Non-pigmented ciliary epithelial cell (primary cell): ENCODE measurements at regions not wholly inside any gene's neighbourhood (a gene's known extent, or its start where the extent isn't known, plus 50 kb on each side); places are given as distances from the start of the nearest gene placed in this dataset.

ENCODE experiments used
- DNase-seq: peaks from one replicate; pipeline ENCODE4 v3.0.0-alpha.2; 2010; ENCODE audit warnings: low read depth

DNA sequence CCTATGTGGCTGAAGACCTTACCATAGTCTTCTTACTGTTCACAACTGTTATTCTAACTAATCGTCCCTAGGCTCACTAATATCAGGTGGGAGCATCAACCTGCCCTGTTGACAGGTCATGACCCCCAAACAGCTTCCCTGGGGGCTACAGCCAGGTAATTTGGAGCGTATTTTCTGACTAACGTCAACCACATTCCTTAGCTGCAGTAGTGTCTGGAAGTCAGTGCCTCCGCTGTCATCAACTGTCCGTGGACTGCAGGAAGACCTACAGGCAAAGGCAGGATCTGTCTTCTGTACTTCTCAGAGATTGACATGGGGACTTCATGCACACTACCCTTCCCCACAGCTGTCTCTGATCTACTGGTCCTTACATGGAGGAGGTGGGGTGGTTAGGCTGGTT, 456.9 kb downstream of the BCL11A start:
- DNase-seq, result no peak

DNA sequence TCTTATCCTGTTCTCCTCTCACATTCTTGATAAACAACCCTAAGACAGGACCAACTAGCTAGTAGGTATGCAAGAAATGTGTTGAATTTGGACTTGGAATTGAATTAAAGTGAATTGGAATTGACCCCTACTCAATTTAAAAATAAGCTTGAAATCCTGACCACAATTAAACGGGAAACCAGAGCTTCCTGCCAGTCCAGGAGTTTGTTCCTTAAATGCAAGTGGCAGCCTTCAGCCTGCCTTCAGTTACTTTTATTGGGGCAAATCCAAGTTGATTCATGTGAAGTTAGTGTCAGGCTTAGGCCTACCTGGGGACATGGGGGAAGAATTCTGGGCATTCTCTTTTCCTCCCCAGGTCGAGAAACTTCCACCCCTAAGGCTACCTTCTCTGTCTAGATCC, 457.6 kb downstream of the BCL11A start:
- no peak for DNase-seq

DNA sequence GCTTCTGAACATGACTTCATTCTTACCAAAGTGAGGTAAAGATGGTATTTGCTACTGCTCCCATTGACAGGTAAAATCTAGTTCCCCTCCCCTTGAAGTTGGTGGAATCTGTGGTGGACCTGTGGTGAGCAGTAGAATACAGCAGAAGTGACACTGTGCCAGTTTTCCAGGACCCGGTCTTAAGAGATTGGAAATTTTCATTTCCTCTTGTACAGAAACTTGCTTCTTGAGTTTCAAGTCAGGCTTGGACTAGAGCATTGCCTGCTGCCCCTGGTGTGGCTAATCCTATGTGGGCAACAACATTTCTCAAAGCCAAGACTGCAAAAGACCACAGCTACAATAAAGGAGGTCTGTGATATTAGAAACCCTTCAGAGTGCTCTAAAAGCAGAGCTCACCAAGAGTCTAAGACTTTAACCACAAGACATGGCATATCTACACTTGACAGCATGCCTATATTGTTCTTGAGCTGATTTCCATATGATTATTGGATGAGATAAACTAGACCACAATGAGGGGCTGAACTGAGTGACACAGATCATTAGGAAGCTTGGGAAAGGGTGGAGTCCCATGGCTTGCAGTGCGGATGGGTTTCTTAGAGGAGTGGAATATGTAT, 458.1 kb downstream of the BCL11A start:
- DNase-seq, result no peak

DNA sequence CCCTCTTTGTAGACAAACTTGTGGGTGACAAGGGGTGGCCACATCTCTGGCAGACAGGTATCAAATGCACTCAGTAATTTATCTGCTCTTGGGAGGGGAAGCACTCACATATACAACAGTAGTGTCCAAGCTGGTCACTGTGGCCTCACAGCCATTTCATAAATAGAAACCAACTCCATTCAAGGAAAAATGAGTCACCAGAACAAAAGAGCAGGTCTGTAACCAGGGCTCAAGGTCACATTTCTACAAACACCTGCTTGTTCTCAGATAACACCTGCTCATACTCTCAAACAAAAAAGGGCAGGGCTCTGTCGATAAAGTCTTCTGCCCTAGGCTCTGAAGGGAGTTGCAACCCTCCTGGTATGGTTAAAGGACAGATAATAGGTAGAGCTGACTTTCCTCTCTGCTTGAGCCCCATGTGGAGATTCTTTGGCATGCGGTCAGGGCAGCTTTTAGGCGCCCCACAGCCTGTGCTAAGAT, 459.0 kb downstream of the BCL11A start:
- DNase-seq, result no peak

DNA sequence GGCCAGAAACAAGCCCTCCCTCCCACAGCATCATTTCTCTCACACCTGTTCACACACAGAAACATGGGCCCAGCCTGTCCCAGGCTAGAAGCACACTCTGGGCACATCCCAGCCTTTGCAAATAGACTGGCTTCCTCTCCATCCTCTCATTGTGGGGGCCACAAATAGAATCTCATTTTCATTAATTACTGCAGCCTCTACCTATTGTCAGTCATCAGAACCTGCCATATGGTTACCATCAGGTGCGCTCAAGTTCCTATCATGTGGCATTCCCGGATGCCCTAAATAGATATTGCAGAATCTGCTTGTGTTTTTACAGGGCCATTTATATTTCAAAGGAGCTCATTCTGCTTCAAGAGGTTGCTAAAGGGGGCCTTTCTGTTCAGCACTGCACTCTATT, 460.7 kb downstream of the BCL11A start:
- no peak for DNase-seq

DNA sequence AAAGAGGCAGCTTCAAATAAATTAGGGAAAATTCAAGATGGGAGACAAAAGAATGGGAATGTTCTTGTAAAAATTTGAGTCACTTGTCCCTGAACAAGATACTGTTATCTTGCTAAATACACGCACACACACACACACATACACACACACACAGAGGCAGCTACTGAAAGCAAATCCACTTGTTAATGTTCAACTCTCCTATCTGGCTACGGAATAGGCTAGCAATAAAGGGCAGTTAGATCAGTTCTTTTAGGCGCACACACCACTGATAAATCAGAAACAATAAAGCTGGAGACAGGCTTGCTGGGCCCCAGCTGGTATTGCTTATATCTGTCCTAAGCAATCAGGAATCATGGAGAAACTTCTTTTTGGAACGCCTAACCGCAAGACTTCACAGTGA, 461.6 kb downstream of the BCL11A start:
- DNase-seq, result no peak

DNA sequence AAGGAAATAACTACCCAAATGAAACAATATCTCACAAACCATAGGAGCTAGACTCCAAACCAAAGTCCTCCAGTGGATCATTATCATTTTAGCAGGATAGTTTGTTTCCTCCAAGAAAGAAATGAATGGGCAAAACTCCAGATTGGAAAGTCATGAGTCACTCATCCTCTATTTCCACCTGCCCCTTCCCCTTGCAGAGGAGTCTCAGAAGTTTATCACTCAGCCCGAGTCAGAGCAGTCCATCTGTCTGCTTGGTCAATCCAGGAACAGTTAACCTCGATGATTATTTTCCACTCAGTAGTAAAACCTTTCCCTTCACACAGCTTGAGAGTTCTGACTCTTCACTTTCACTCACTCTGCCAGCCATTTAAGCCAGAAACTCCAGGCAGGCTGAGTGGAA, 462.2 kb downstream of the BCL11A start:
- no peak for DNase-seq

DNA sequence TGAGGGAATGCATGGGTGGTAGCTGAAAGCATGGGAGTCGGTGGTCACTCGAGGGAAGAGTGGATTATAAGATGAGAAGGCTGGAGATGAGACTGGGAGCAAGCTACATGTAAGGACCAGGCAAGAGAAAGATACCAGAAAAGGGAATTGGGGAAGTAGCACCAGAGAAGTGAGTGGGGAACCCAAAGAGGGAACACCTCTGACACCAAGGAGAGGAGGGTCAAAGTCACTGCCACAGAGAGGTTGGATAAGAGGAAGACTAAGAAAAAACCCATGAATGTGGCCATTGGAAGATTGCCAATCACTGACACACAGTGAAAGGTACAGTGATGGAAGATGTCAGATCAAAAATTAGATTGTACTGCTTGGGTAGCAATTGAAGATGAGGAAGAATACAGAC, 473.9 kb downstream of the BCL11A start:
- DNase-seq, result no peak

DNA sequence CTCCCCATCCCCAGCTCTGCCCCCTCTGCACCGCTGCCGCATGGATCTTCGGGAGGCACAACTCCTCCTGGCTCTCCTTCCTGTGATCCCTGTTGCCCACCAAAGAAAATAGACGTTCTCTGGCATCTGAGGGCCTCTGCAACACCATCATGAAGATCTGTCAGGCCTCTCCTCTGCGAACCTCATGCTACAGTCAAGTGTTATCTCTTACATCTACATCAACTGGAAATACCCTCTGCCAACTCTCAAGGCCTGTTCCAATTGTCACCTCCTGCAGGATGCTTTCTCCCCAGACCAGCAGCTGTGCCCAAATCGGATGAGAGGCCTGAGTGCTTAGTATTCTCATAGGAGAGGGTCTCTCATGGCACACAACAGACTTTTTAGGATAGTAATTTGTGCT, 478.4 kb downstream of the BCL11A start:
- DNase-seq, result no peak

DNA sequence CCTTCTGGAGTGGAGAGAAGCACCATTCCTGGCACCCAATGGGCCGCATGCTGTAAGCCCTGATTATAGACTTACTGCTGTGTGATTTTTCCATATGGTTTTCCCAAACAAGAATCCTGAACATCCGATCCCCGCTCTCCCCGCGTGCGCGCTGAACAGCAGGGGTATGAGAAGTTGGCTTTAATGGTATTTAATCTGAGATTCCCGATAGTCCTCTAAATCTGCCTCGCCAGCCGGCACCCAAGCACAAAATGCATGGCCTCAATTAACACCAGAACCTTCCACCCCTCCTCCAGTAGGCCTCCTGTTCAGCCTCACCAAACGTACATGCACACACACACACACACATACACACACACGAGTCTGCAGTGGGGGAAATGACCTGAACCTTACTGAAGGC, 480.3 kb downstream of the BCL11A start:
- no peak for DNase-seq

DNA sequence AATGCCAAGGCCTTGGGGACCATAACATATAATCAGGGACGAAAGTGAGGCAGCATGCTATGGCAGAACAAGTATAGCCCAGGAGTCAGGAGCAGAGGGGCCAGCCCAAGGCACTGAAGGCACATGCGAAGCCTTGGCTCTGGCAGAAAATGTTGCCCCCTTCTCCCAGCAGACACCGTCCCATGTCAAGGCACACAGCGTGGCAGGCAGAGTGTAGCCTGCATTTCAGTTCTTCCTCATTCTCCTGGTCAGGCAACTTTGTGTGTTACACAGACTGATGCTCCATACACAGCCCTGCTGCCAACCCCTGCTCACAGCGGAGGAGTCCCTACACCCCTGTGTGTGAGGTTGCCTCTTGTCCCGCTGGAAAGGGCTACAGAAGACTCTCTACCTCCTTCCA, 480.8 kb downstream of the BCL11A start:
- no peak for DNase-seq

DNA sequence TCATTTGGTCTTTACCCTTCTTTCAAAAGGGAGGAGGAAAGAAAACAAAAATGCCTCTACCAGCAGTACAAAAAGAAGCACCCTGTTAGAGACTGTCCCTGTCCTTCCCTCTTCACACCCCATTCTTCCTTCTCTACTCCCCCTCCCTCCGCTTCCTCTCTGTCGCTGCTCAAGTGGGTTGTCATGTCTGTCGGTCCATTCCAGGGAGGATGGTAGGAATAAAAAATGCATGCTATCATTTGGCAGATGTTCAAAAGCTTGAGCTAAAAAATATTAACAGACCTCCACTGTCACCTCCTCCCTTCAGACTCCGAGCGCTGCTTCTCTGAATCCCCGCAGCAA, 482.0 kb downstream of the BCL11A start:
- DNase-seq, result no peak

DNA sequence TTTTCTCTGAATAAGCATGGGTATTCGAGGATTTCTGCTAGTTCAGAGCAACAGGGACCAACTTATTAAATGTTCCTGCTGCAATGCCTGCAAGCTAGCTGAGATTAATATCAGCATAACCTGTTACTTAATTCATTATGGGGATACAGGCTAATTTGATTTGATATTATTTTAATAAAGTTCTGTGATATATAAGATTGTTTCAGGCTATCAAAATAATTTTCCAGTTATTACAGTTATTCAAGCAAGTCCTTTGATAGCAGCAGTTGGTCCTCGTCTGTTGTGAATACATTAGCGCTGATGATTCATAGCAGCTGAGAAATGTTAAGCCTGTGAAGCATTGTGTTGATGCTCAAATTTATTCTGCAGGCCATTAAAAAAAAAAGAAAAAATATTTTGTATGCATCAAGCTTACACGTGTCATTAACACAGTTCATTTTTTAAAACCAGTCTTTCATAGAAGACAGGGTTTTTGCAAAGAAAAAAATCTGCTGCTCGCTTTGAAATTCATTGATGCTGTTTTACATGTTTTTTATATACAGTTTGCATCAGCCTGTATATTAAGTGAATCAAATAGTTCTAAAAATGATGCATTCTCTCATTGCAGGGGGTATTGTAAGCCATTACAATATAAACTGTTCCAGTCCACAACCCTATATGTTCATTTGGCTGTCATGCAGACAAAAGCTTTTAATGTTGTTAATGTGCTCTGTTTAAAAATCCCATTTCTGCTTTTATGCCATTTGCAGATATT, 482.5 kb downstream of the BCL11A start:
- no peak for DNase-seq

DNA sequence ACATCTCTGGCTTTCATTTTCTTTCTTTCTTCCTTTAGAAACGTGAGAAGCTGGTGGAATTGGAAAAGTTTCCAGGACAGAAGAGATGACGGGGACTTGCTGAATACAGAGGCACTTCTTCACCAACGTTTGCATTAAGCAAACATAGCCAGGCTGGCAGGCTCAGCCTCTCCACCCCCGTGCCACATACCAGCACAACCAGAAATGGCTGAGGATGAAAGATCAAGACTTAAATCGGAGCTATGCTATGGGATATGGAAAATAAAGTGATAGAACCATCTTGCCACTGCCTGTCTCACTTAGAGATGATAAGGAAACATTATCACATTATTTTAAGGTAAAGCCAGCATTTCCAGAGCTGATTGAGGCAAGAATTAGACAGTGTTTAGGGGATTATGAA, 483.3 kb downstream of the BCL11A start:
- no peak for DNase-seq

DNA sequence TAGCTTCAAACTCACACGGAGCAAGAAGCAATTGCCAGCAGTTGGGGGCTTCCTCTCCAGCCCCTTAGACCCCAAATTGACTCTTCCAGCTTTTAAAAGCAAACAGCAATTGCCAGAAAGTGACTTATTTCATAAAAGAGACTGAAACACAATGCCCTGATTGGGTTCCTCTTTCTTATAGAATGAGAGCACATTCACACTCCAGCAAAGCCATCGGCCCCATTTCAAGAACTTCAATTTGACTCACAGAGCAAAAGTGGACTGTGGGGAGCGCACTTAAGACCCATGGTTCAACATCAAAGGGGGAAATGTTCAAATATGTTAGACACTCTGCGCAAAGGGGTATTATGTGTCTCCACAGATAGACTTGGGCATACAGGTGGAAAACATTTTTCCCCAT, 484.7 kb downstream of the BCL11A start:
- DNase-seq, result no peak

DNA sequence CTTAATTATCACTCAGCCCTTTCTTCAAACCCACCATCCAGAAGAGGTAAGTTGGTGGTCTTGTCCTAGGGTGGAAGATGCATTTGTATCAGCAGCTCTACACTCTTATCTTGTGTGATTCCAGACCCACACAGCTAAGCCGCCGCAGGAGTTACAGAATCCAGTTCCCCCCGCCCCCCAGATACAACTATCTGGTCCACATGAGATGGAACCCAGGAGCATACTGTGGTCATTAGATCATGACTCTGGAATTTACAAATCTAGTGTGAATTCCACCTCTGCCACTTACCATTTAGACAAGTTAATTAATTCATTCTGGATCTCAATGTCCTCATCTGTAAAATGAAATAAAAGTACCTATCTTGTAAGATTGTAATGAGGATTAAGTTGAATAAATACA, 486.4 kb downstream of the BCL11A start:
- DNase-seq, result no peak

DNA sequence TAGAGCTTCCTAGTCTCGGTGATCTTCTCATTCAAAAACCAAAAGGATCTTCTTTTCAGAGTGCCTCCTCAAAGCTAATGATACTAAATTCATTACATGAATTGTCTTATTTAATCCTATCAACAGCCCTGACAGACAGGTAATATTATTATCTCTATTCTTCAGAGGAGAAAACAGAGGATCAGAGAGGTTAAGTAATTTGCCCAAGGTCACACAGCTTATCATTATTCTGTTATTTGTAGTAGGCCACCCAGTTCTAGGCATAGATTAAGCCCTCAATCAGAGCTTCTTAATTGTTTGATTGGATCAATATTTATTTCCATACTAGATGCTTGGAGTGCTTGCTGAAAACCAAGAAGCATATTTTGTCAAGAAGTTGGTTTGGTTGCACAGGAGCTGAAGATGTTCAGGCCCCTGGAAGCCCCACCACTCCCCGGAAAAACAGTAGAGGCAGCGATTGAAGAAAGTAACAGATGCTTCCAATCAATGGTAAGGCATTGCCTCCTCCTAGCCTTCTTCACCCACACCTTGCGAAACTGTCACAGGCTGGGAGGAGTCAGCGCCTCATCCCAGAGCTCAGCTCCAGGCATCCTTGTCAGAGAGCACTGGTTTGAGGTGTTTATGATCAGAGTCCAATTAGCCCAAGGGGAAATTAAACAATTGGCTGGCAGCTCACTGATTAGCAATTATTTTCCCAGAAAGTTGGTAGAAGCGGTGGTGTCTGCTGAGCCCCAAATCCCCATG, 487.2 kb downstream of the BCL11A start:
- DNase-seq, result no peak

DNA sequence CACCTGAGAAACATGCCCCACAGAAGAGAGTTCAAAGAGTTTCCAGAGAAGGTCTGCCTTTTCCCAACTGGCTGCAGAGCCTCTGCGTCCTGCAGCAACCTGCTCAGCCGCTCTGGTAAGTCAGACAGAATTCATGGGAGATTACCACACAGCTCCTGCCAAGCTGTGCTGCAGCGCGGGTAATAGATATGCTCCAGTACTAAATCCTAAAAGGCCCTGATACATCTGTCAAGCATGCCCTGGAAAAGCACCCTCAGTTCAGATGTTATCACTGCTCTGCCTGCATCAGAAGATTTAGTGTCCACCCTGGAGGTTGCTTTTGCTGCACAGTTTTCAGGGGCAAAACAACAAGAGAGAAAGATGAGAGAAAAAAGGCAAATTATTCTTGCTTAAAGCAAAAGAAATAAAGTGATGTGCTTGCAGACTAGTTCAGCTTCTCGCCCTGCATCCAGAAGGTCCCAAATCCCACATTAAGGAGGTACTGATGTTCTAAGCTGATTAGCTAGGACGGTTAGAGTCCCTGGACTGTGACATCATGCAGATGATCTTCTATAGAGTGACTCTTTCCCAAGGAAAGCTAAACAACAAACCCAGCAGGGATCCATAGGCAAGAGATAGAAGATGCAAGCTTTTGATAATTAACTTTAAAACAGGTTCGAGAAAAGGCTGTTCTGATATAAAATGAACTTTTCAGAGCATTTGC, 488.6 kb downstream of the BCL11A start:
- DNase-seq, result no peak

DNA sequence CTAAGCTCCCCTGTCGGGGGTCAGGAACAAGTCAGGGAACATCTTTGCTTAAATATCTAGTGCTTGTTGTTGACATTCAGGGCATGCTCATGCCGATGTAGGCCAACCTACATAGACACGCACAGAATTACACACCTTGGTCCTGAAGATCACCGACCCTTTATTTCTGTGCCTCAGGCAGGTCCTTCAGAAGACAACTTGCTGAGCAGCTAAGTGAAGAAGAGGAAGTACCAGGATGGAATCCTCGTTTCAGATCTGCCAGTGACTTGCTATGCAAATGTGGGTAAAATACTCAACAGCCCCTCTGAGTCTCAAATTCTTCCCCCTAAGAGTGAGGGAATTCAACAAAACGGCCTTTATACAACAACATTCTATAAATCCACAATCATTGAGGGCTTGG, 494.7 kb downstream of the BCL11A start:
- DNase-seq, result no peak

DNA sequence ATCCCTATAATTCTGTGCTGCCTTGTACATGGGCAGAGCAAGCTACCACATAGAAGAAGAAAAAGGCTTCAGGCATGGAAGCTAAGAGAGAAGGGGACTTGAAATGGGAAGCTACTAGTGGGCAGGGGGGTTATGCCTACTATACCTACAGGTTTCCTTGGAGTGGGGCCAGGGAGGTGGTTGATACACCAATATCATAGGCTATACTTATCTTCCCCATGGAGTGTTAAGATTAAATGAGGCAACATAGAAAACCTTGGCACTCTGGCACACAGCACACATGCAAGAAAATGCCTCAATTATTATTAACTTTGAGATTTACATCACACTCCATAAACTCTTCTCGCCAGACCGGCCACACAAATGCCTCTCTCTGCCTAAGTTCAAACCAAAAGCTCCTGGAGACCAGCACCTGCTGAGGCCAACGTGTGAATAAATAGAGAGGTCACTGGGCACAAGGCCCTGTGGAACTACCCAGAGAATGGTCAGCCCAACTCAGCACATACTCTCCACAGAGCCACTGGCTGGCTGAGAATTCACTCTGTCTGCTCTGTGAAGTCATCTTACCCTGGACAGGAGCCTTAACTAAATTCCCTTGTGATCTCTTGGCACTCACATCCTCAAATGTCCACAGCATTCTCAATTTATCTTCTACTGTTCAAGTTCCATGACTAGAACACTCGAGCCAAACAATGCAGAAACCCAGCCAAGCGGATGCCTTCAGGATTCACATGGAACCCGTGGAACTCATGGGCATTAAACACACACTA, 498.7 kb downstream of the BCL11A start:
- DNase-seq, result no peak

DNA sequence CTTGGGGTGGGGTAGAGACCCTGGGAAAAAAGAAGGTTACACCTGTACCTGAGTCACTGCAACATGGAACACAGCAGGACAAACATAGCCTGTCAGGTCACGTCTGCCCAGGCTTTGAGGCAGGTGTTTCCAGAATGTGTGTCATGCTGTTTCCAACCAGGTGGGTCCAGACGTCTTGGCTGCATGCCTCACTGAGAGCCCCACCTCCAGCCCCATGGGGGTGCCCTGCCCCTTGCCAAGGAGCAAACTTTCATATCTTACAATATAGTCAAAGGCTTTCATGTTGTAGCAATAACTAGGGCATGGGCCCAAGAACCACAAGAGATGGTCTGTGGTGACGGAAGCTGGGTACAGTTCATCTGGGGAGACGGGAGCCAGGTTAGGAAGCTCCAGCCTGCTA, 499.7 kb downstream of the BCL11A start:
- no peak for DNase-seq

DNA sequence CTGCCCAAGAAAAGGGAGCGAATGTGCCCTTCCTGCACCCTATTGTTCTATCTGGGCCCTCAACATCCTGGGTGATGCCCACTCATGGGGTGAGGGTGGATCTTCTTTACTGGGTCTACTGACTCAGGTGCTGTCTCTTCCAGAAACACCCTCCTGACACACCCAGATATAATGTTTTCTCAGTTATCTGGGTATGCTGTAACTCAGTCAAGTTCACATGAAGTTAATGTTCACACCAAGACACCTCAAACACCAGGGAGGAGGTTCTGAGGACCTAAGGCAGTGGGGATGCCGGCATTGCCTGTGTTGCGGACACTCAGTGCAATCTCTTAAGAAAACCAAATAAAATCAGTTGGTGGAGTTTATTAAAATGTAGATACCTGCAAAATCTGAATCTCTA, 500.9 kb downstream of the BCL11A start:
- no peak for DNase-seq
